Fibroblast of lung (primary cell): ENCODE measurements at regions not wholly inside any gene's neighbourhood (a gene's known extent, or its start where the extent isn't known, plus 50 kb on each side); places are given as distances from the start of the nearest gene placed in this dataset.

ENCODE experiments used
- EZH2 ChIP-seq: IDR thresholded peaks from 2 replicates; pipeline ENCODE4 v1.5.1; 2012; ENCODE audit warnings: low read length, control low read depth, mild to moderate bottlenecking; ENCODE audit errors: missing control alignments
- TF ChIP-seq, protein P1 (sequence below), 2 donors: IDR thresholded peaks in 1 of 2; conservative IDR thresholded peaks in 1 of 2; 1 replicate in 1 of 2; 2 replicates in 1 of 2; pipeline ENCODE4 v1.5.1; 2011 to 2012; ENCODE audit warnings: low read length in 2 of 2, control low read depth in 1 of 2, inconsistent platforms in 1 of 2, low read depth in 1 of 2, mild to moderate bottlenecking in 1 of 2

DNA sequence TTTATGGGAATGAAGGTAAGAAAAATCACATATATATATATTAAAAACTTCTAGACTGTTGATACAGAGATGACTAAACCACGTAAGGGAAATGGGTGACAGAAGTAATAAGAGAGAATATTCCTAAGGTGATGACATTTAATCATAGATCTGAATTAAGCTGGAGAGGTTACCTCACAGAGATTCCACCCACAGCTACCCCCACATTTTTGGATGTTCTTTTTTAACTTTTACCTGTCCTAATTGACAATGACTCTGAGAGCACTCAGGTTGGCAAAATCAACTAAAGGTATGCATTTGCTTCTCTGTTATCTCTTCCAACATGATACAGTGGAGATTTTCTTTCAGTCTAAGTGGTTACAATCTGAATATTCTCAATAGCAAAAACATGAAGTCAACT, 1280.6 kb downstream of the CDH11 start:
- TF ChIP-seq, protein P1, sequence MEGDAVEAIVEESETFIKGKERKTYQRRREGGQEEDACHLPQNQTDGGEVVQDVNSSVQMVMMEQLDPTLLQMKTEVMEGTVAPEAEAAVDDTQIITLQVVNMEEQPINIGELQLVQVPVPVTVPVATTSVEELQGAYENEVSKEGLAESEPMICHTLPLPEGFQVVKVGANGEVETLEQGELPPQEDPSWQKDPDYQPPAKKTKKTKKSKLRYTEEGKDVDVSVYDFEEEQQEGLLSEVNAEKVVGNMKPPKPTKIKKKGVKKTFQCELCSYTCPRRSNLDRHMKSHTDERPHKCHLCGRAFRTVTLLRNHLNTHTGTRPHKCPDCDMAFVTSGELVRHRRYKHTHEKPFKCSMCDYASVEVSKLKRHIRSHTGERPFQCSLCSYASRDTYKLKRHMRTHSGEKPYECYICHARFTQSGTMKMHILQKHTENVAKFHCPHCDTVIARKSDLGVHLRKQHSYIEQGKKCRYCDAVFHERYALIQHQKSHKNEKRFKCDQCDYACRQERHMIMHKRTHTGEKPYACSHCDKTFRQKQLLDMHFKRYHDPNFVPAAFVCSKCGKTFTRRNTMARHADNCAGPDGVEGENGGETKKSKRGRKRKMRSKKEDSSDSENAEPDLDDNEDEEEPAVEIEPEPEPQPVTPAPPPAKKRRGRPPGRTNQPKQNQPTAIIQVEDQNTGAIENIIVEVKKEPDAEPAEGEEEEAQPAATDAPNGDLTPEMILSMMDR (conservative IDR thresholded peaks at IDR 0.05 in 1 of 2, IDR thresholded peaks at IDR 0.05 in 1 of 2; ENCODE audit: low read depth in 1 of 2, low read length in 2 of 2), result no peak
- no peak for TF ChIP-seq EZH2
